IMR-90 (cell line): ENCODE measurements at regions not wholly inside any gene's neighbourhood (a gene's known extent, or its start where the extent isn't known, plus 50 kb on each side); places are given as distances from the start of the nearest gene placed in this dataset.

ENCODE experiments used
- BHLHE40 ChIP-seq: fragments of 150-350 bp; IDR thresholded peaks from 2 replicates; pipeline ENCODE4 v1.6.1; 2016; ENCODE audit warnings: mild to moderate bottlenecking, low read depth, low read length
- TF ChIP-seq, protein P1 (sequence below): conservative IDR thresholded peaks from 2 replicates; pipeline ENCODE4 v1.5.1; 2012; ENCODE audit warnings: mild to moderate bottlenecking, low read depth, low read length, improper control_type of control experiment

DNA sequence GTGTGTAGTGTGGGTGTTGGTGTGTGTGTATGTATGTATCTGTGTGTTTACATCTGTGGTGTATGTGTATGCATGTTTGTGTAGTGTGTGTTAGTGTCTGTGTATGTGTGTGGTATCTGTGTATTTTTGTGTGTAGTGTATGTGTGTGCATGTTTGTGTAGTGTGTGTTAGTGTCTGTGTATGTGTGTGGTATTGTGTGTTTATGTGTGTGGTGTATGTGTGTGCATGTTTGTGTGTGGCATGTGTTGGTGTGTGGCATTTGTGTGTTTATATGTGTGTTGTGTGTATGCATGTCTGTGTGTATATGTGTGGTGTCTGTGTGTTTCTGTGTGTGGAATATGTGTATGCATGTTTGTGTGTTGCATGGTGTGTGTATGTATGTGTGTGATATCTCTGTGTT is 96.4 kb downstream of the CMPK2 start:
- TF ChIP-seq BHLHE40, result no peak
- TF ChIP-seq, protein P1, sequence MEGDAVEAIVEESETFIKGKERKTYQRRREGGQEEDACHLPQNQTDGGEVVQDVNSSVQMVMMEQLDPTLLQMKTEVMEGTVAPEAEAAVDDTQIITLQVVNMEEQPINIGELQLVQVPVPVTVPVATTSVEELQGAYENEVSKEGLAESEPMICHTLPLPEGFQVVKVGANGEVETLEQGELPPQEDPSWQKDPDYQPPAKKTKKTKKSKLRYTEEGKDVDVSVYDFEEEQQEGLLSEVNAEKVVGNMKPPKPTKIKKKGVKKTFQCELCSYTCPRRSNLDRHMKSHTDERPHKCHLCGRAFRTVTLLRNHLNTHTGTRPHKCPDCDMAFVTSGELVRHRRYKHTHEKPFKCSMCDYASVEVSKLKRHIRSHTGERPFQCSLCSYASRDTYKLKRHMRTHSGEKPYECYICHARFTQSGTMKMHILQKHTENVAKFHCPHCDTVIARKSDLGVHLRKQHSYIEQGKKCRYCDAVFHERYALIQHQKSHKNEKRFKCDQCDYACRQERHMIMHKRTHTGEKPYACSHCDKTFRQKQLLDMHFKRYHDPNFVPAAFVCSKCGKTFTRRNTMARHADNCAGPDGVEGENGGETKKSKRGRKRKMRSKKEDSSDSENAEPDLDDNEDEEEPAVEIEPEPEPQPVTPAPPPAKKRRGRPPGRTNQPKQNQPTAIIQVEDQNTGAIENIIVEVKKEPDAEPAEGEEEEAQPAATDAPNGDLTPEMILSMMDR, result no peak
